HG02973 (cell line): ENCODE measurements at regions not wholly inside any gene's neighbourhood (a gene's known extent, or its start where the extent isn't known, plus 50 kb on each side); places are given as distances from the start of the nearest gene placed in this dataset.

Experiments used
- ATAC-seq: cut with Tn5 transposase; IDR thresholded peaks from one replicate; pipeline ENCODE4 v1.9.1; 2021; ENCODE audit warnings: moderate library complexity; ENCODE audit not compliant: unreplicated experiment

- ATAC-seq: no peak
Measured at GRCh38 chr6:19435755-19436154, 401.4 kb upstream of the ID4 start.

DNA sequence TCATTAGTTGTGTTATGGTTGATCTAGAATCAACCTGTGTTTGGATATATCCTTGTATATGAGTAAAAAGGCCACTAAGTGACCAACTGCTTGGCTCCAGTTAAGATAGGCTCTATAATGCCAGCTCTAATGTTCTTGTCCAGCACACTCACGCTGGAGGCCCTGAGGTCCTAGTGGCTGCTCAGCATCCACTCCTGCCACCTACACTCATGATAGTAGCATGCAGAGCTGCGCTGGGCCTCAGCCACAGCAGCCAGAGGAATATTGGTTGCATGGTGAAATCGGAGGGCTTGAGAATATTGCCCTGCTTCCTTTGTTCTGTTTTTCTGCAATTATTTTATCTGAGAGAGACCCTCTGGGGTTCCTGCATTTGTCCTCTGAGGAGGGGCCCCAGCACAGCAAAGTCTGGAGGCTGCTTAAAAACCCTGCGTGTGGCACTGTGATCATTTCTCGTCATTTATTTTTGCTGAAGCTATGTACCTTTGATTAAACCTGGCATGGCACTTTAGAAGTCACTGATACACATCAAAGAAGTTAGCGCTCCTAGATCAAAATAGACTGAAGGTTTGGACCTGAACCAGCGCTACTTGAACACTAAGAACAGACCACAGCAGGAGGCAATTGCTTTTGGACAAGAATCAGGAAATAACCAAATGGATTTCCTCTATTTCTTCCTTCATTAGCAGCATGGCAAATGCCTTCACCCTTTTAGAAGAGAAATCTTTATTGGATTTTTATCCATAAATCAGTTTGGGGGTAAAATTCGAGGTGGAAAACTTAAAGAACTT lies 398.4 kb upstream of the ID4 start:
- no peak for ATAC-seq

GRCh38 chr6:19440531-19440930 lies 396.6 kb upstream of the ID4 start:
- no peak for ATAC-seq

DNA sequence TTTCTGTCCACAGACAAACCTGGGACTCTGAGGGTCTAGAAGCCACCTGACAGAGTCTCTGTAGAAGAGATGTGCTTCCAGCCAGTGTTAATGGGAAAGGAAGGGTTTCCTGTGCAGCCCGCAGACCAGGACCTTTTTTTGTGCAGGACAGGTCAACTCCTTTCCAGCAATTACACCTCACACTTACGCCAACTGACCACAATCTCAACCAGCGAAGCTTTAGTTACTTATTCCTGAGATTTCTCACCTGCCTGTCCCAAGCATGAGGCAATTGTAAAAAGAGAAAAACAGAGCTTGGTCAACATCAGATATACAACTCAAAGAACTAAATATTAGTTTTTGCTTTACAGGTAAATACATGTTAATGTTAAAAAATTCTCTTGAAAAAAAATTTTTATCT lies 393.8 kb upstream of the ID4 start:
- ATAC-seq: no peak

GRCh38 chr6:19444041-19444440 lies 393.1 kb upstream of the ID4 start:
- no peak for ATAC-seq

- ATAC-seq: no peak
Measured at GRCh38 chr6:19444481-19444880, 392.7 kb upstream of the ID4 start.

GRCh38 chr6:19446570-19446969 lies 390.6 kb upstream of the ID4 start:
- ATAC-seq: no peak

- no peak for ATAC-seq
Measured at GRCh38 chr6:19450651-19451050, 386.5 kb upstream of the ID4 start.

- no peak for ATAC-seq
Measured at GRCh38 chr6:19452495-19452894, 384.7 kb upstream of the ID4 start.

- ATAC-seq: no peak
Measured at GRCh38 chr6:19454001-19454720, 383.0 kb upstream of the ID4 start.

DNA sequence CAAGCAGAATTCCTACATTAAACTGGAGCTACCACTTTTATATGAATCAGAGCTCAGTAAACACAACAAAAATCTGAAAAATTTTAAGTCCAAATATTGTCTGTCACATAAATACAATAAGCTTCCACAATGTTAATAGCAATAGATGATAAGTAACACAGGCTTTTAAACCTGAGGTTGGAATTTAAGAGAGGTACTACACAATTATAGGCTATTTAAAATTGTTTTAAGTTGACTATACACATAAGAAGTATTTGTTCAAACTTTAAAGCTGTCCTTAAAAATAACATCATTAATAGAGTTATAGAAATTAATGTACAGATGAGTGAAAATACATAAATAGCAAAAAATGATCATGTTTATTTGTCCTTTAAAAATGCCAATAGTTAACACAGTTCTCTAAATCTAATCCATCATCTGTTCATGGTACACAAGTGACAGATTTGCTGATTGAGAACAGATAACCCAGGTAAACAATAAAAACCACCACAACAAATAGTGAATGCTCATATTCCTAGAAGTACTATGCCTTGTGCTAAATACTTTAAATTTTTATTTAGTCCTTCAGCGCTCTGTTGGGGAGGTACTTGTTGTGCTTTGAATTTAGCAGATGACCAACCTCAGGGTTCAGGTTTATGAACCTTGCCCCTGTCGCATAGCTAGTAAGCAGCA lies 382.3 kb upstream of the ID4 start:
- ATAC-seq: no peak

- no peak for ATAC-seq
Measured at GRCh38 chr6:19463250-19463649, 373.9 kb upstream of the ID4 start.

DNA sequence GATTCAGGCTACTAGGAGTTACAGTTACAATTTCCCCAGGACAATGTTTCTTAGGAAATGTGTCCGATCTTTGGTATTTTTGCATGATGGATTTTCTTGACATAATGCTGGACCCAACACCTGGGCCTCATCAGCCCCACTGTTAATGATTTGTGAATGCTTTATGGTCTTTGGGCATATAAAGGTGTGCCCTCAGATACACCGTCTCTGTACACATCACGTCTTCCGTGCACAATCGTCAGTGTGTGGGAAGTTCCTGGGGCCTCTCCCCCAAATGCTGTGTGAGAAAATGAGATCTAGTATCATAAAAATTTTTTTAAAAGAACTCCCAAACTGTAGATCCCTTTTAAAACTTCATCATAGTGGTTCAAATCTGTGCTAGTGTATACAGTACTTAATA lies 373.2 kb upstream of the ID4 start:
- ATAC-seq: no peak

- ATAC-seq: no peak
Measured at GRCh38 chr6:19465256-19465655, 371.9 kb upstream of the ID4 start.

DNA sequence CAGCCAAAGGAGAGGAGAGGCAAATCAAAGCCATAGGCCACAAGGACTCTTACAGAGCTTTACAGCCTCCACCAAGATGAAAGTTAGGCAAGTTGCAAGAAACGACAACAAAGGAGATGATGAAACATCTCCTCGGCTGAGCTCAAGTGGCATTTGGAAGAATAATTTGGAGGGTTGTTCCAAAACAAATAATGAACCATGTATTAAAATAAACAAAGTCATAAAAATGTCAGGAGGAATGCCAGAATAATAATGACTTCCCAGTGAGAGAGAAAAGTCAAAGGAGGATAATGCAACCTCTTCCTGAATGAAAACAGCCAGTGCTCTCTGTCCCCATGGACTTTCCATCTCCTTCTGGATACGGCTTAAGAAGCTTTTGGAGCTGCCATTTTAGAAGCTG lies 371.4 kb upstream of the ID4 start:
- ATAC-seq: no peak

- ATAC-seq: no peak
Measured at GRCh38 chr6:19470333-19470732, 366.8 kb upstream of the ID4 start.

GRCh38 chr6:19472153-19472552 lies 365.0 kb upstream of the ID4 start:
- no peak for ATAC-seq

- ATAC-seq: no peak
Measured at GRCh38 chr6:19472850-19473249, 364.3 kb upstream of the ID4 start.

DNA sequence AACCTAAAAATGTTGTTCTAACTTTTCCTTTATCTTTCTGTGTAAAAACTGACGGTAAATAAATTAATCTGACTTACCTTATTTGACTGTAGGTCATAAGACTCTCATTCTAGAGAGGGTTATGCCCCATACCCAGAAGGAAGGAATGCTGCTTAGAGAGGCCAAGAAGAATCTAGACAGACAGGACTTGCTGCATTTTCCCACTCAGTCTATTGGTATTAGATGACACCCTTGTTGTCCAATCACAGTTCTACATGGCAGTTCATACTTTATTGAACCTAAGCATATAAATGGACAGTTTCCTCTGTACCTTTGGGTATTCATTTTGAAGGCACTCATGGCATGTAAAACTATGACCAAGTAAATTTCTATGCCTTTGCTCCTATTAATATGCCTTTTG lies 359.6 kb upstream of the ID4 start:
- ATAC-seq: no peak

- no peak for ATAC-seq
Measured at GRCh38 chr6:19478273-19478672, 358.9 kb upstream of the ID4 start.

DNA sequence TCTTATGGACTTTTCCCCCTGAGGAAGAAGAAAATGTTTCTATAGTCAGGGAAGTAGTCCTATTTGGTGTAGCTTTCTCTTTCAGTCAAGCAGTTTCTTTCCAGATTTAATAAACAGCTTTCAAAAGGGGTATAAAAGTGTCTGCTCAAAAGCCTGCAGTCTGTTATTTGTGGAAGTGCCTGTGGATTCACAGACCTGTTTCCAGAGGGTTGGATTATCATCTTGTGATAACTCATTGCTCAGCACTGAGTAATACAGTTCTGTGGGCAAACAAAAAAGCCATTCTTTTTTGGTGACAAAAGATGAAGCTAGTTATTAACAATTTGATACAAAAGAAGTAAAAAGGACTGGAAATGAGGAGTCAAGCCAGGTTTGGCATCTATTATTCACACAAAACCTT lies 358.2 kb upstream of the ID4 start:
- ATAC-seq: no peak

GRCh38 chr6:19479551-19479950 lies 357.6 kb upstream of the ID4 start:
- ATAC-seq: no peak
